ENCODE measurements at regions not wholly inside any gene's neighbourhood (a gene's known extent, or its start where the extent isn't known, plus 50 kb on each side); places are given as distances from the start of the nearest gene placed in this dataset.

GRCh38 chr6:98323605-98324004, 510.8 kb upstream of the POU3F2 start:
- DNase-seq (ENCODE audit: low read depth, low spot score), result no peak
- no peak overlapping the region for H3K4me3 ChIP-seq (ENCODE audit: low read length)

GRCh38 chr6:98324446-98324845, 509.9 kb upstream of the POU3F2 start:
- H3K4me3 ChIP-seq (ENCODE audit: low read length), result no peak overlapping the region
- no peak for DNase-seq (ENCODE audit: low read depth, low spot score)

- H3K4me3 ChIP-seq (ENCODE audit: low read length), result no peak overlapping the region
- DNase-seq (ENCODE audit: low read depth, low spot score), result no peak
Measured at GRCh38 chr6:98325366-98325765, 509.0 kb upstream of the POU3F2 start.

GRCh38 chr6:98333273-98333672, 501.1 kb upstream of the POU3F2 start:
- no peak for DNase-seq (ENCODE audit: low read depth, low spot score)
- H3K4me3 ChIP-seq (ENCODE audit: low read length), result no peak overlapping the region

- H3K4me3 ChIP-seq (ENCODE audit: low read length), result no peak overlapping the region
- no peak for DNase-seq (ENCODE audit: low read depth, low spot score)
Measured at GRCh38 chr6:98335594-98335993, 498.8 kb upstream of the POU3F2 start.

- H3K4me3 ChIP-seq (ENCODE audit: low read length), result no peak overlapping the region
- DNase-seq (ENCODE audit: low read depth, low spot score), result no peak
Measured at GRCh38 chr6:98339506-98339905, 494.9 kb upstream of the POU3F2 start.

GRCh38 chr6:98343004-98343403, 491.4 kb upstream of the POU3F2 start:
- no peak overlapping the region for H3K4me3 ChIP-seq (ENCODE audit: low read length)
- no peak for DNase-seq (ENCODE audit: low read depth, low spot score)

GRCh38 chr6:98343797-98344196, 490.6 kb upstream of the POU3F2 start:
- H3K4me3 ChIP-seq (ENCODE audit: low read length), result no peak overlapping the region

GRCh38 chr6:98352348-98352747, 482.0 kb upstream of the POU3F2 start:
- DNase-seq (ENCODE audit: low read depth, low spot score), result no peak

More at GRCh38 chr6:98343797-98344196, 490.6 kb upstream of the POU3F2 start:
- DNase-seq (ENCODE audit: low read depth, low spot score), result no peak

GRCh38 chr6:98358173-98358572, 476.2 kb upstream of the POU3F2 start:
- no peak for DNase-seq (ENCODE audit: low read depth, low spot score)
- H3K4me3 ChIP-seq (ENCODE audit: low read length), result no peak overlapping the region

More at GRCh38 chr6:98352348-98352747, 482.0 kb upstream of the POU3F2 start:
- H3K4me3 ChIP-seq (ENCODE audit: low read length), result no peak overlapping the region

GRCh38 chr6:98366371-98366770, 468.0 kb upstream of the POU3F2 start:
- no peak overlapping the region for H3K4me3 ChIP-seq (ENCODE audit: low read length)

GRCh38 chr6:98380589-98380988, 453.8 kb upstream of the POU3F2 start:
- no peak overlapping the region for H3K4me3 ChIP-seq (ENCODE audit: low read length)
- DNase-seq (ENCODE audit: low read depth, low spot score), result no peak

More at GRCh38 chr6:98366371-98366770, 468.0 kb upstream of the POU3F2 start:
- DNase-seq (ENCODE audit: low read depth, low spot score), result no peak

GRCh38 chr6:98382246-98382645, 452.1 kb upstream of the POU3F2 start:
- no peak overlapping the region for H3K4me3 ChIP-seq (ENCODE audit: low read length)
- no peak for DNase-seq (ENCODE audit: low read depth, low spot score)

GRCh38 chr6:98384334-98384733, 450.0 kb upstream of the POU3F2 start:
- no peak for DNase-seq (ENCODE audit: low read depth, low spot score)
- H3K4me3 ChIP-seq (ENCODE audit: low read length), result no peak overlapping the region

- H3K4me3 ChIP-seq (ENCODE audit: low read length), result no peak overlapping the region
- no peak for DNase-seq (ENCODE audit: low read depth, low spot score)
Measured at GRCh38 chr6:98384801-98385200, 449.6 kb upstream of the POU3F2 start.

- no peak for DNase-seq (ENCODE audit: low read depth, low spot score)
- no peak overlapping the region for H3K4me3 ChIP-seq (ENCODE audit: low read length)
Measured at GRCh38 chr6:98395610-98396166, 438.7 kb upstream of the POU3F2 start.

- DNase-seq (ENCODE audit: low read depth, low spot score), result no peak
- peak overlapping the region; percentile 44 for H3K4me3 ChIP-seq (ENCODE audit: low read length)
Measured at GRCh38 chr6:98416027-98416426, 418.3 kb upstream of the POU3F2 start.

GRCh38 chr6:98416497-98417158, 417.7 kb upstream of the POU3F2 start:
- peak overlapping the region; percentile 44 for H3K4me3 ChIP-seq (ENCODE audit: low read length)
- peak; percentile 85 for DNase-seq (ENCODE audit: low read depth, low spot score)

GRCh38 chr6:98433325-98434056, 400.9 kb upstream of the POU3F2 start:
- H3K4me3 ChIP-seq (ENCODE audit: low read length), result no peak overlapping the region
- no peak for DNase-seq (ENCODE audit: low read depth, low spot score)

- no peak overlapping the region for H3K4me3 ChIP-seq (ENCODE audit: low read length)
- no peak for DNase-seq (ENCODE audit: low read depth, low spot score)
Measured at GRCh38 chr6:98443633-98444032, 390.7 kb upstream of the POU3F2 start.

All from Jurkat, Clone E6-1 (cell line).